Glomerular endothelial cell (primary cell): ENCODE measurements at regions not wholly inside any gene's neighbourhood (a gene's known extent, or its start where the extent isn't known, plus 50 kb on each side); places are given as distances from the start of the nearest gene placed in this dataset.
"Not testable (repeated sequence)": the region's sequence is repeated elsewhere in the genome, so short reads cannot be mapped to it uniquely, and the experiment has no call there.

Experiments
- DNase-seq: peaks from one replicate; pipeline ENCODE4 v3.0.0-alpha.2; 2011; ENCODE audit warnings: low read depth, low spot score; ENCODE audit errors: extremely low read depth

DNA sequence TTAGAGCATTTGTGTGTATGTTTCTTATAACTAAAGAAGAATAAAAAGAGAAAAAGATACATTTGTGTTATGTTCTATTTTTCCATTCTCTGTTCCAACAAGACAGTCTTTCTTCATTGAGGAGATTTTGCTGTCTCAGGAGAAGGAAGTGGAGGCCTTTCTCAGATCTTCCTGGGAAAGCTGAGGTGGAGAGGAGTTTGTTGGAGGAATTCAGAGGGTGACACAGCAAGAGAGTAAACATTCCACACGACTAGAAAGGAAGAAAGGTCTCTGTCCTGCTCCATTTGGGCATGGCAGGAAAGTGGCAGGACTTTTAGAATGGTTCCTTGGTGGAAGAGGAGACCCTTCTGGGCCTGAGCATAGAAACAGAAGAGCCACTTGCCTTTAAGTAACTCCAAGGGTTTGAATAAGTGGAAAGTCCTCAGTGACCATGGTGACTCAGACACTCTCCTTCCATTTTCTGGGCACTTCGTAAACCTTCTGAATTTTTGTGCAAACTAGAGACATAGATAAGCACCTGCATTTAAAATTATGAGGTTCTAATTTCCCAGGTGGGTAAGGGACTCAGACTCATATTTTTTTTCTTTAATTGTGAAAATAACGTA is 52.3 kb upstream of the COL5A2 start:
- DNase-seq, result no peak

DNA sequence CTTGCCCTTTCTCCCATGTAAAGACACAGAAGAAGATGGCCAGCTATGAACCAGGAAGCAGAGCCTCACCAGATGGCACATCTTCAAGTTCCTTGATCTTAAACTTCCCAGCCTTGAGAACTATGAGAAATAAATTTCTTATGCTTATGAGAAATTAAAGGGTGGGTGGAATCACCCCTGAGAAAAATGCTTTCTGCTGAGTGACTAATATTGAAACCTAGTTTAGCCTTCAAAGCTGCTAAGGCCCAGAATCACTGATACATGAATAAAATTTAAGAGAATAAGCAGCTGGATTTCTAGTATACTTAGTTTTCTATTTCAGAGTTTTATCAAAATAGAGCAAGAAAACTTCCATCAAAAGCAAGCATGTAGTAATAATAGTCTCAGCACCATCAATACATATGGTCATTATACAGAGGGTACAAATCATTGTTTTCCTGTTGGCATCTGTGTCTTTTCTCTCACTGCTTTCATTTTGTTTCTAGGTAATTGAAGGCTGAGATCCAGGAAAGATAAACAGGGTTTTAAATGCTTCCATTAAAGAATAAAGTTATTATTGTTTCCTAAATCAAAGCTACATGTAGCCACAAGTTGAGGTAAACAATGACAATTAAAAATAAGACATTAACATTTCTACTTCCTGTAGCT is 53.3 kb upstream of the COL5A2 start:
- no peak for DNase-seq

DNA sequence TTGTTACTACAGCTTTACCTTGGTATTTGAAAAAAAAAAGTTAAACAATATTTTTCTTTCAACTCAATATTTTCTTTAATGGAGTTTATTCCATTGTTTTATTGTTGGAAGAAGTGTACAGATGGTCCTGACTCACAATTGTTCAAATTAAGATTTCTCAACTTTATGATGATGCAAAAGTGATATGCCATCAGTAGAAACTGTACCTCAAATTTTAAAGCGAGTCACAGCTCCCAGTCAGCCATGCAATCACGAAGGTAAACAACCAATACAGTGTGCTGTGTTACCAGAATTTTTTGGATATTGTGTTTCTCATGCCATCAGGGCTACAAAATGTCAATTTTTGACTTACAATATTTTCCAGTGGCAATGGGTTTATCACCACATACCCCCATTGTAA is 54.0 kb upstream of the COL5A2 start:
- no peak for DNase-seq

DNA sequence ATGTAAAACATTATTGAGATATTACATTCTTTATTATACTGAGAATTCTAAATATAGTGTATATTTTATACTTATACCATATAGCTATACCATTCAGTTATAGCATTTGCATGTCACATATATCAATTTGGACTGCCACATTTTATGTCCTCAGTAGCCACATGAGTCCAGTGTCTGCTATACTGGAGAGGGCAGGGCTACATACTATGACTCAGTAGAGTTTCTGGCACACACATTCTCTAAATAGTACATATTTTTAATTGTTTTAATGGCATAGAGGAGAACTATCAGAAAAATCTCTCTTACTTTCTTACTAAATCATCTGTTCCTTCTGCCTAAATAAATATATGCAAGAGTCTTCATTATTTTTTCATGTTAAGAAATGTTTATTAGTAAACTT is 55.4 kb upstream of the COL5A2 start:
- DNase-seq, result no peak

DNA sequence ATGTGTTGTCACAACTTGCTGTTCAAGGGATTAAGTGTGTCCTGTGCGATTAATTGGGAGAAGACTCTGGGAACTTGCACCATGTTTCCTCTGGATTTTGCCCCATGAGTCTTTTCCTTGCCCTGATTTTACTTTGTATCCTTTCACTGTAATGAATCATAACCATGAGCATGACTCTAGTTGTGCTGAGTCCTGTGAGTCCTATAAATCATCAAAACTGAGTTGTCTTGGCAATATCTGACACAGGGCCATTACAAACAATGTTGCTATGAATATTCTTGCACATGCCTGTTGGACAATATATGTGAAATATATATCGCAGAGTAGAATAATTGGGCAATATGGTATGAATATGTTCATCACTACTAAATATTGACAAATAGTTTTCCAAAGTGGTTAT is 56.5 kb upstream of the COL5A2 start:
- no peak for DNase-seq

DNA sequence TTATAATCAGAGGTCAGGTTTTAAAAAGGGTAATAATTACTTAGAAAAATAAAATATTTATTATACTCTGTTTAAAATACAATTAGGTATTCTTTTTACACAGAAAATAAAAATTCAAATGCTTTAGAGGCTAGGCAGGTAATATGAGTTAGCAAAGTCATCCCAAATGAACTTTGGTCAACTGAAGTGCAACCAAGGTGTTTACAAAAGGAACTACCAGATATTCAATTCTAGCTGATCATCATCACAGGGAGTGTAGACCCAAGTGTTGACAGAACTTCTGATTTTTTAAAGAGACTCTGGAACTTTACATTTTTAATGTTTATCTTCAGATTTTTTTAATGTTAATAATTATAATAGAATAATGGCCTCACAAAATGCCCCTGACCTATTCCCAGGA is 59.3 kb upstream of the COL5A2 start:
- DNase-seq, result no peak

DNA sequence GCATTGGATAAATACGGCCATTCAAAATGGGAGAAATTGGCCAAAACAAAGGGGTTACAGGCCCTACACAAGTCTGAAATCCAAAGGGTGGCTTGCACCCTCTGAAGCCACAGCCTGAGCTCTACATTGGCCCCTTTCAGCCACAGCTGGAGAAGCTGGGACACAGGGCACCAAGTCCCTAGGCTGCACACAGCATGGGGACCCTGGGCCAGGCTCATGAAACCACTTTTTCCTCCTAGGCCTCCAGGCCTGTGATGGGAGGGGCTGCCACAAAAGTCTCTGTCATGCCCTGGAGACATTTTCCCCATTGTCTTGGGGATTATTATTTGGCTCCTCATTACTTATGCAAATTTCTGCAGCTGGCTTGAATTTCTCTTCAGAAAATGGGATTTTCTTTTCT is 64.3 kb upstream of the COL5A2 start:
- not testable (repeated sequence) for DNase-seq

DNA sequence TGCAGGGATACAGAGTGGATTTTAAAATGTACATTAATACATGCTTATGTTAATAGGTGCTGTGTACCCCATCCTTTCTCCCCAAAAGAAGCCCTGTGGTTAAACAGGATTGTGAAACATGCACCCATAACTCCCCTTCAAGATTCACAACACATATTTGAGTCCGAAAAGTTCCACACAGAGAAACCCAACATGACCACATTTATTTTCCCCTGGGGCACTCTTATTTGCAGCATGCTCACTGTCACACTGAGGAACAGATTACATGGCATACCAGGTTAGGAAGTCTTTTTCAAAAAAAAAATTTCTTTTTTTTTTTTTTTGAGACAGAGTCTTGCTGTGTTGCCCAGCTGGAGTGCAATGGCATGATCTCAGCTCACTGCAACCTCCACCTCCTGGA is 67.7 kb upstream of the COL5A2 start:
- DNase-seq, result no peak

DNA sequence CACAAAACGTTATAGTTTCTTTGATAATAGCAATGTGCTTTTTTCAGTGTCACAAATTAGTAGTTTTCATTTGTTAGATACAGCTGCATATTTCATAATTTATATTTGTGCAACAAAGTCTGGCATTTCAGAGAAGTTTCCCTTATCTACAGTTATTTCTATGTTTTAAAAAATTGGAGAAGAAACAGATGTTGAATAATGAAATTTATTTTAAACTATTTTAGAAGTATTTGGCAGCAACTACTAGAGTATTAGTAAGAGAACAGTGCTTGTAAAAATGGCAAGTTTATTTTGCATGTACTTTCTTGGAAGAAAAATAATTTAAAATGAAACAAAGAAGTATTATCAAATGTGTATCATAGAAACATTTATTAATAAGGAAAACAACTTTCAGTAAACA is 68.6 kb upstream of the COL5A2 start:
- DNase-seq, result no peak

DNA sequence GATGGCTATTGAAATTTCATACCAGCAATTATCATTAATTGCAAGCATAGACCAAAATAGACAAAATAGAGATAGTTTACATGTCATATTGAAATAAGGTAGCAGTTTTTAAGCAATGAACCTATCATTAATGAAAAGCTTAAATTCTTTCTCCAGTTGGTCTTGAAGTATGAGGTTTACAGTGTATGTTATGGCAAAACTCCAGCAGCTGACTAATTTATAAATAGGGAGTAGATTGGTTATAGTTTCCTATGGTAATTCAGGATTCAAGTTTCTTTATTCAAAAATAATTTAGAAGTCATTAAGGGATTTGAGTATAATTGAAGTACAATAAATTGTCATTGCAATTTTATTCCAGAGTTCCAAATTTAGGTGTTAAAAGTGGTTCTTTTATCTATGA is 69.6 kb upstream of the COL5A2 start:
- no peak for DNase-seq

DNA sequence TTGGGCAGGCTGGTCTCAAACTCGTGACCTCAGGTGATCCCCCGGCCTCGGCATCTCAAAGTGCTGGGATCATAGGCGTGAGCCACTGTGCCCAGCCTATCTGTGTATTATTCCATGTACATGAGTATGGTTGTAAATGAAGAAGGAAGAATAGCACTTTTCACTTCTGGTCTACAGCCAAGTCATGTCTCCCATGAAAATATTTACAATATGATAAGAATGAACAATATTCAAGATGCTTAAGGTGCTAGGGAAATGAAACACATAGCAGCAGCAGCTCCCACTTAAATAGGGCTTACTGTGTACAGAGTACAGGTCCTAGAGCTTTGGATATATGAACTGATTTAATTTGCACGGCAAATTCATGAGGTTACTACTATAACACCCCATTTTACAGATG is 70.3 kb upstream of the COL5A2 start:
- no peak for DNase-seq

DNA sequence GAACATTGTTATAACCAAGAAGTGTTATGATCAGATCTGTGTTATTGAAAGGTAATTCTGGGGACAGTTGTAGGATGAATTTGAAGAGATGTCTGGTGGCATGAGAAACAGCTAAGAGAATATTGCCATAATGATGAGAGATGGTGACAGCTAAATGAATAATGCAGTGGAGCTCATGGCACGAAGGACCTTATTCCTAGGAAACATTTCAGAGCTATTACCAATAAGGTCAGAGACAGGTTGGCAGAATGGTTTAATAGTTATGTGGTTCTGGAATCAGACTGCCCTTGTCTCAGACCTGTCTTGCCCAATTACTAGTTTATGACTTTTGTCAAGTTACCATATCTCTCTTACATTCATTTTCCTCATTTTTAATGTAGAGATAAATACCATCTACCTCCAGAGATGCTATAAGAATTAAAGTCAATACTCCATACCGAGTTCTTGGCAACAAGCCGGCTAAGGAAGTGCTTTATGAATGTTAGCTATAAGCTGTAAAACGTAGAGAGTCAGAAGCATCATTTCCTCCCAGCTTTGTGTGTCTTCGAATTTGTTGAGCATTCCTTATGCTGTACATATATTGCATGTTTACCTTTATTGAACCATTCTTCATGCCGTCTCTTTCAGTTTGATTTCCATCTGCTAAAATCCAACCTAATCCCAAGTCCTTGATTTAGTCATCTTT is 73.6 kb upstream of the COL5A2 start:
- DNase-seq, result no peak

DNA sequence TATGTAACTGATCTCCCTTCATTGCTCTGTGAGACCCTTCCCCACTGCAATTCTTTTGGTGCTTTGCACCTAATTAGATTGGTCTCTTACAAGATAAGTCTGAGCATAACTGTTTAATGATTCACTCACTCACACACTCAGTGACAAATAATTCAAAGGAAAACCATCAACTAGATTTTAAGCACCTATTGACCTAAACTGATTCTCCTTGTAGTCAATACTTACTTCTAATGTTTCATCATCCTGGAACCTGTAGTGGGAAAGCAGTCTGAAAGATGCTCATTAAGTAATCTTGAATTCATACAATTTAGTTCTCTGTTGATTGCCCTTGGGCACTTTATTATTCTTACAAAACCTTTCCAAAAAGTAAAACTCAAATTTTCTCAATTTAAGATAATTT is 74.3 kb upstream of the COL5A2 start:
- no peak for DNase-seq

DNA sequence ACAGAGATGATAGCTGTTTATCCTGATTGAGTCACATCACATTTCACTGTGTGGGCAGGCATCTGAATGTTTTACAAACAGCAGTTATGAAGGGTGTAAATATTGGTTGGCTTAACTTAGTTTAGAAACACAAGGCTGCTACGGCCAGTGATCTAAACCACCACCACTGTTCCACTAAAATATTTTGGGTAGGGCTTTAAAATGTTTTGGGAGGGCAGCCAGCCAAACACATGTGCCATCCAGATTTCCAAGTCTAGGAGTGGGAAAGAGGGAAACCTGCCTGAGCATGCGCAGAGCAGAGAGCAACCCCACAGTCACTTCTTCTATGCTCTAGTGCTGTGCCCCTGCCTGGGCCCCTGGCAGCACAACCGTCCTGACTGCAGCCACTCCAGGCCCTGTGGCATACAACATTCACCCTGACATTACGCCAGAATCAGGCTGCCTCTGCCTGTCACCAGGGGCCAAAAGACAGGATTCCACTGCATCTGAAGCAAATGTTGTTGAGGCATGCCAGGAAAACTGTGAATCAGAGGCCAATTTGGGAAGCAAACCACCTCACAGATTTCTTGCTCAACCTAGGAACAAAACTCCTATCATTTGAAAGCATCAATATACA is 74.8 kb upstream of the COL5A2 start:
- DNase-seq, result no peak

DNA sequence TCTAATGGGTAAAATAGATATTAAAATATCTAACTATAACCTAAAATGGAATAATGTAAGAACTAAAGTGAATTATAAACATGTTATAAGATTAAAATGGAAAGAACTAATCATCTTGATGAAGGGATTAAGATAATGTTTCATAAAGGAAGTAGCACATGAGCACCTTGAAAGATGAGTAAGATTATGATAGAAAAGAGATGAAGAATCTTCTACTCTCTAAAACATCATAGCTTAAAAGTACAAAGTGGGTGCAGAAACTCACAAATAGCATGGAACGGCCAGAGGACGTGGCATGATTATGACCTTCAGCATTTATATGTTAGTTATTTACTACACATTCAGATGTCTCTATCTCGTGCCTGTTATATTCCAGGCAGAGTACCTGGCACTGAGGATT is 76.2 kb upstream of the COL5A2 start:
- no peak for DNase-seq

DNA sequence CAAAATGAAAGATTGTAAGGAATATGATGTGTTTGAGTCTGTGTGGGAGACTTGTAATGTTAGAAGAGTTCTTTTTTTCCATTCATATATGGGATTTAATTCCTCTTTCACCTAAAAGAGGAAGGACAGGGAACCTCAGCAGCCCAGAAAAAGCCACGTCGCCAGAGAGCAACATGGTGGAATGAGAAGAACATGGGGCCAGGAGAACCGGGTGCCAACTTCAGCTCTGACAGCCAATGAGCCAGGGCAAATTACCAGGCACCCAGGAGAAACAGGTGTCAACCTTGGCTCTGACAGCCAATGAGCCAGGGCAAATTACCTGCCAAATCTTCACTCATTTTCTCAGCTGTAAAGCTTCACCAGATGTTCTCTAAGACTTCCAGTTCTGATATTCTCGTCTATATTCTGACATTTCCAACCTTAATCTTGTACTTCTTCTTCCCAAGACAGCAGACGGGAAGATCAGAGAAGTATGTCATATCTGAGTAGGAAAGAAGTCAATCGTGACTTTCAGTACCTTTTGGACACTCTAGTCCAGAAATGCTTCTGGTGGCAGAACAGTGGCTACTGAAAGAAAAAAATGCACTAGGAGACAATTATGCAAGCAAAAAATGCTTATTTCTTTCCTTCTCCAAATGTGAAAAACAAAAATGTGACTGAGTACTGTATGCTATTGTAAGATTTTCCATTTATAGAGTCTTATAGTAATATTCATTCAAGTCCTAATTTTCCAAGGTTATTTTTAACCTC is 79.2 kb upstream of the COL5A2 start:
- DNase-seq, result no peak

DNA sequence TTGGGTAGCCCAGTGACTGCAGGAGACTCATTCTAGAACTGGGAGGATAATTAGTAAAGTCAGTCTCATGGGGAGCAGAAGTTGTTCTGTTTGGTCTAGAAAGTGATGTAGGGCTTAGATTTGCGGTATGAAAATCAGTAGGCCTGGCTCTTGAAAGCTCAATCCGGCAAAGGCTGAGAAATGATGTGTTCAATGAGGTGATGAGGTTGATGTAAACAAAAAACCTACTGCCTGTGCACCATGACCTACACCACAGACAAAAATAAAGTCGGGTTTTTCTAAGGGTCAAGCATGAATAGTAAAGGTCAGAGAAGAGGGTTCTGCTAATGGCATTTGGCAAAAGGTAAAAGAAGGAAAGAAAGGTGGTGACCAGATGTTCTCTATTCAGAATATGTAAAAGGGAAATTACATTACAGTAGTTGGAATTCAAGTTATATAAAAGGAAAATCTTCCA is 80.8 kb upstream of the COL5A2 start:
- no peak for DNase-seq

DNA sequence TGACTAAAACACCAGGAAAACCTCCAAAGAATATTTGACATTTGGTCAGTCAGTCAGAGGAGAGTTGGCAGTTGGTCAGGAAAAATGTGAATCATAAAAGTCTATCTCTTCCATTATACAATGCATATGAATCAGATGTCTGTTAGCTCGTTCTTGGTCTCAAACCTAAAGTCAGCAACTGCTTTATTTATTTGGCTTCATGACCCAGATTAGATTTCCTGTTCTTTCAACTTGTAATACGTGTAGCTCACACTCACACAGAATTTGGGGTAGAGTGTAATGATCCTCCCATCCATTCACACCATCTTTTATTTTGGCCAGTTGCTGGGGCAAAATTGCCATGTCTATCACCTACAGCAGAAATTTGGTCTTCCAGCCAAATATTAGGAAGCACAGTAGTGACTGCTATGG is 81.9 kb upstream of the COL5A2 start:
- peak; percentile 45 for DNase-seq

DNA sequence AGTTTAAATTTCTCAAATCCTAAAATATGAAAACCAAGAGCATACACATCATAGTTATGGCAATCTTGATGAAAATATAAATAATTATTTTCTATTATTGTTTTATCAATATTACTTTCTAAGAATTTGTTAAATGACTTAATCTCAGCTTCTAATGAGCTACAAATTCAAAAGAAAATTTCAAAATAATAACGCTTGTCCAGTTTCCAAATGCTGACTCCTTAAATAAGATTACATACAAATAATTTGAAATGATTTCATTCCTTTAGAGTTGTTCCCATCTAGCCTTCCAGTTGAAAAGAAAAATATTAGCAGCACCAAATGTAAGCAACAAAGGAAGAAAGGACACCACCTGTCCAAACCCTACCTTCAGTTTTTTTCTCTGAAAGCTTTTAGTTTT is 82.4 kb upstream of the COL5A2 start:
- DNase-seq, result no peak

DNA sequence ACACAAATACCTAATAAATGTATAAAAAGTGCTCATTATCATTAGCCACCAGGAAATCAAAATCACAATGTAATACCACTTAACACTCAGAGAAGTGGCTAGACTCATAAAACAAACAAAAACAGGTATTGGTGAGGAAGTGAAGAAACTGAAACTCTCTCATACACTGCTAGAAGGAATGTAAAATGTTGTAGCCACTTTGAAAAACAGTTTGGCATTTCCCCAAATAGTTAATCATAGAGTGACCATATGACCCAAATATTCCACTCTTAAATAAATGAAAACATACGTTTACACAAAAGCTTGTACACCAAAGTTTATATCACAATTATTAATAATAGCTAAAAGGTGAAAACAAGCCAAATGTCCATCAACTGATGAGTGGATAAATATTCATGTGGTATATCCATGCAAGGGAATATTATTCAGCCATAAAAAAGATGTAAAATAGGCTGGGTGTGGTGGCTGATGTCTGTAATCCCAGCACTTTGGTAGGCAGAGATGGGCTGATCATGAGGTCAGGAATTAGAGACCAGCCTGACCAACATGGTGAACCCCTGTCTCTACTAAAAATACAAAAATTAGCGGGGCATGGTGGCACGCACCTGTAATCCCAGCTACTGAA is 86.2 kb upstream of the COL5A2 start:
- no peak for DNase-seq

DNA sequence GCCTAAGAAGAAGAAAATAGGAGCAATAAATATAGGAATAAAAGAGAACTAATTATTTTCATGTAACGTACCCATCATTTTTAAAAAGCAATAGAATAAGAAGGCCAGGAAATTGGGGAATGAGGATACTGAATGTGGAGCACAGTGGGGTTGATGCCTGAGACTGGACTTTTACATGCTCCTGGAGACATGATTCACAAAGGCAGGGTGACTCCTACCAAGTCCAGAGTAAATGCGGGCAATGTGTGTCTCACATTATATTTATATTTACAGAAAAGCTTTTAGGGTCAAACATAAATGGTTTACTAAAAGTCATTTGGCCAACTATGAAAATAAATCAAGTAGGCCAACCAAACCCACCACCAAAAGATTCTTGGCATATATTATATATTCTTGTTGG is 87.9 kb upstream of the COL5A2 start:
- DNase-seq, result no peak
